ENCODE measurements at regions not wholly inside any gene's neighbourhood (a gene's known extent, or its start where the extent isn't known, plus 50 kb on each side); places are given as distances from the start of the nearest gene placed in this dataset.

GRCh38 chr1:19010995-19011844 lies 54.7 kb upstream of the IFFO2 start (continued):
- TF ChIP-seq ZBTB46 (CRISPR knock-in tag; IDR thresholded peaks at IDR 0.05; ENCODE audit: borderline replicate concordance) (no peak), NFE2L2 (IDR thresholded peaks at IDR 0.05; ENCODE audit: low read length) (no peak), ZNF589 (CRISPR knock-in tag; conservative IDR thresholded peaks at IDR 0.05) (no peak), PTBP1 (IDR thresholded peaks at IDR 0.05; ENCODE audit: low read depth, low read length, poor library complexity, severe bottlenecking) (no peak), POGK (CRISPR knock-in tag; conservative IDR thresholded peaks at IDR 0.05) (no peak), ZBTB34 (CRISPR knock-in tag; IDR thresholded peaks at IDR 0.05) (peak; percentile 85; the same call in 1 of the 2 replicates), ZNF468 (CRISPR knock-in tag; IDR thresholded peaks at IDR 0.05) (no peak), SRSF1 (optimal IDR thresholded peaks at IDR 0.05; ENCODE audit: low read depth, low read length) (no peak), LRRFIP1 (CRISPR knock-in tag; conservative IDR thresholded peaks at IDR 0.05) (no peak), ZNF704 (CRISPR knock-in tag; IDR thresholded peaks at IDR 0.05; ENCODE audit: borderline replicate concordance) (no peak), ZNF234 (CRISPR knock-in tag; conservative IDR thresholded peaks at IDR 0.05) (no peak), CERS6 (CRISPR knock-in tag; IDR thresholded peaks at IDR 0.05) (no peak), ZNF547 (CRISPR knock-in tag; IDR thresholded peaks at IDR 0.05) (no peak), XRCC5 (optimal IDR thresholded peaks at IDR 0.05; ENCODE audit: low read length) (peak; percentile 69)

Measured in HepG2 (cell line).